Common myeloid progenitor, CD34-positive (primary cell): ENCODE measurements at regions not wholly inside any gene's neighbourhood (a gene's known extent, or its start where the extent isn't known, plus 50 kb on each side); places are given as distances from the start of the nearest gene placed in this dataset.
A peak's percentile ranks its signal among the peaks of the same experiment; 100 is the strongest.

Experiments
- CTCF ChIA-PET: fragments of 350-600 bp; sonication (Branson Sonifier 250); formaldehyde crosslinking; loops from one replicate; lab custom pipeline; 2021; ENCODE audit warnings: antibody characterized with exemption; lab: Charles Lee
- POLR2A ChIA-PET: fragments of 350-600 bp; sonication (Branson Sonifier 250); formaldehyde crosslinking; loops from one replicate; lab custom pipeline; 2021; ENCODE audit warnings: antibody characterized with exemption; lab: Charles Lee
- DNase-seq, 3 donors: peaks; one replicate each; pipeline versions ENCODE4 v3.0.0 to v3.0.0-alpha.2; 2013
- H3K27ac ChIP-seq, 2 experiments: 1 replicate in 1 of 2; 2 replicates in 1 of 2; pipeline ENCODE4 v1.7.0; 2013; ENCODE audit warnings: inconsistent platforms in 2 of 2, low read length in 2 of 2, mild to moderate bottlenecking in 2 of 2, low read depth in 1 of 2, moderate library complexity in 1 of 2; ENCODE audit not compliant: severe bottlenecking in 2 of 2, insufficient read depth in 1 of 2, poor library complexity in 1 of 2
- H3K27me3 ChIP-seq, 5 experiments: replicated peaks in 2 of 5; 1 replicate in 3 of 5; 2 replicates in 2 of 5; pipeline versions ENCODE4 v1.6.1 to v1.7.0; 2013; ENCODE audit warnings: low read length in 4 of 5, mild to moderate bottlenecking in 2 of 5, moderate library complexity in 2 of 5, inconsistent platforms in 1 of 5; ENCODE audit not compliant: insufficient read depth in 5 of 5, control insufficient read depth in 4 of 5
- H3K36me3 ChIP-seq, 4 experiments: 1 replicate in 2 of 4; 2 replicates in 2 of 4; pipeline versions ENCODE4 v1.6.1 to v1.7.0; 2013; ENCODE audit warnings: low read length in 3 of 4, control low read depth in 1 of 4, mild to moderate bottlenecking in 1 of 4; ENCODE audit not compliant: control insufficient read depth in 4 of 4, insufficient read depth in 4 of 4
- H3K4me1 ChIP-seq, 4 experiments: 1 replicate in 3 of 4; 2 replicates in 1 of 4; pipeline versions ENCODE4 v1.6.1 to v1.7.1; 2013; ENCODE audit warnings: low read length in 3 of 4, mild to moderate bottlenecking in 3 of 4, control low read depth in 1 of 4, inconsistent platforms in 1 of 4, moderate library complexity in 1 of 4; ENCODE audit not compliant: control insufficient read depth in 4 of 4, insufficient read depth in 4 of 4; ENCODE audit errors: control extremely low read depth in 1 of 4
- H3K4me3 ChIP-seq, 7 experiments: 1 replicate in 4 of 7; 2 replicates in 3 of 7; pipeline versions ENCODE4 v1.5.1 to v1.7.0; 2013; ENCODE audit warnings: mild to moderate bottlenecking in 7 of 7, low read length in 6 of 7, moderate library complexity in 6 of 7, inconsistent platforms in 2 of 7, low read depth in 2 of 7, control low read depth in 1 of 7; ENCODE audit not compliant: insufficient read depth in 4 of 7, control insufficient read depth in 1 of 7; ENCODE audit errors: extremely low read depth in 1 of 7
- H3K9me3 ChIP-seq, 5 experiments: 1 replicate in 4 of 5; 2 replicates in 1 of 5; pipeline versions ENCODE4 v1.6.1 to v1.7.1; 2013; ENCODE audit warnings: low read length in 4 of 5, mild to moderate bottlenecking in 2 of 5, inconsistent platforms in 1 of 5, low read depth in 1 of 5, moderate library complexity in 1 of 5; ENCODE audit not compliant: control insufficient read depth in 4 of 5, insufficient read depth in 2 of 5; ENCODE audit errors: control extremely low read depth in 1 of 5
- WGBS: methylation state at CpG from one replicate; pipeline ENCODE4 v1.1.5; 2013; ENCODE audit not compliant: insufficient coverage; 5-methylcytosine and 5-hydroxymethylcytosine counted together

DNA sequence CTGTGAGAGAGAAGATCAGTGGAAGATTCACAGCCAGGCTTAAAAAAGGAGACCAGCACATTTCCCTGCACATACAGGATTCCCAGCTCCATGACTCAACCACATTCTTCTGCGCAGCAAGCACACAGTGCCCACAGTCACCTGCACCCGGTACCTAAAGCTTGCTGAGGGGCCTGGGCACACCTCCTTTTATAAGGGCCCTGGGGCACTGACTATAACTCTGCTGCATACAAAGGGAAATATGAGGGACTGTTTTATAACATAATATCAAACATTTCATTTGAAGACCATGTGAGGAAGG, 322.9 kb downstream of the DAD1 start:
- CTCF ChIA-PET = interaction anchor here (1.0 to 5.1 kb wide), 8 partner anchors 11 to 53 kb away, joined by 3 to 23 read pairs (median 6); no protein-coding TSS in a partner anchor
- Histone ChIP-seq H3K36me3 (no peaks in the 10 kb centered on the region), H3K4me1 (peaks cover 3 to 19% (median 7%) of the 10 kb centered on the region in 4 experiments), H3K9me3 (no peaks in the 10 kb centered on the region), H3K27me3 (no peaks in the 10 kb centered on the region), H3K4me3 (no peak overlapping the region), H3K27ac (no peak overlapping the region)
- DNase-seq = no peak
- WGBS = no CpG with 5 or more reads among the region's 2 CpGs
- POLR2A ChIA-PET = no interaction called here

- no peaks in the 10 kb centered on the region for H3K9me3 ChIP-seq
- peak; percentile 41 to 62 (median 60) for DNase-seq
- WGBS = 94% methylated on average over 2 of the region's 8 CpGs
- no peaks in the 10 kb centered on the region for H3K27me3 ChIP-seq
- ChIA-PET POLR2A (interaction anchor here (1.0 kb wide), 1 partner anchor 39 kb away, joined by 3 read pairs; no protein-coding TSS in a partner anchor), CTCF (interaction anchor here (0.8 to 5.1 kb wide), 19 partner anchors 7 to 116 kb away, joined by 3 to 23 read pairs (median 5); no protein-coding TSS in a partner anchor)
- no peak overlapping the region for H3K27ac ChIP-seq
- H3K36me3 ChIP-seq = no peaks in the 10 kb centered on the region
- peaks cover 3 to 19% (median 7%) of the 10 kb centered on the region in 4 experiments for H3K4me1 ChIP-seq
- H3K4me3 ChIP-seq = peak overlapping the region in 1 of 7 experiments; percentile 3
These were observed 323.5 kb downstream of the DAD1 start for GRCh38 chr14:22265319-22266141.

DNA sequence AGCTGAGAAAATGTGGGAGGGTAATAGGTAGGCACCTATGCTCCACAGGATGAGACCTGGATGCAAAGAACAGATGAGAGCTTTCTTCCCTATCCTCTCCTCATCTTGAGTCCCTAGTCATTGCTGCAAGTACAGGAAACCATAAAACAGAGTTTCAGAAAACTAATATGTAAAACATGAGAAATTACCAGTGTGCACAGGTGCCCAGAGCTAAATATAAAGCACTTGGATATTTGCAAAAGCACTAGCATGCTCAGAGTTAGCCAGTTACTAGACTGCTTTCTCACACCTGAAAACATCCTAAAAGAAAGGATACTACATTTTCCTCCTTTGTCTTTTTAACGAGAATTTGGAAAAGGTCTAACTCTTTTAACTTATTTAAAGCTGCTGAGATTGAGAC, 324.3 kb downstream of the DAD1 start:
- Histone ChIP-seq H3K27me3 (no peaks in the 10 kb centered on the region), H3K4me1 (peaks cover 3 to 19% (median 7%) of the 10 kb centered on the region in 4 experiments), H3K36me3 (no peaks in the 10 kb centered on the region), H3K27ac (no peak overlapping the region), H3K4me3 (no peak overlapping the region), H3K9me3 (no peaks in the 10 kb centered on the region)
- WGBS = no CpG with 5 or more reads among the region's 1 CpG
- no peak for DNase-seq
- POLR2A ChIA-PET = interaction anchor here (1.0 kb wide), 1 partner anchor 38 kb away, joined by 3 read pairs; no protein-coding TSS in a partner anchor
- CTCF ChIA-PET = interaction anchor here (0.8 to 5.1 kb wide), 20 partner anchors 8 to 120 kb away, joined by 3 to 23 read pairs (median 4); no protein-coding TSS in a partner anchor

- no peaks in the 10 kb centered on the region for H3K36me3 ChIP-seq
- H3K4me1 ChIP-seq = peaks cover 2 to 15% (median 4%) of the 10 kb centered on the region in 4 experiments
- H3K27ac ChIP-seq = no peak overlapping the region
- ChIA-PET CTCF (interaction anchor here (0.9 to 5.1 kb wide), 15 partner anchors 9 to 119 kb away, joined by 3 to 23 read pairs (median 6); no protein-coding TSS in a partner anchor), POLR2A (interaction anchor here (0.6 kb wide), 1 partner anchor 20 kb away, joined by 4 read pairs; no protein-coding TSS in a partner anchor)
- H3K27me3 ChIP-seq = no peaks in the 10 kb centered on the region
- H3K9me3 ChIP-seq = no peaks in the 10 kb centered on the region
- no CpG with 5 or more reads among the region's 1 CpG for WGBS
- DNase-seq = no peak
- H3K4me3 ChIP-seq = no peak overlapping the region
These were observed 325.1 kb downstream of the DAD1 start for GRCh38 chr14:22263961-22264360.

GRCh38 chr14:22262881-22263280, 326.1 kb downstream of the DAD1 start:
- H3K27me3 ChIP-seq = no peaks in the 10 kb centered on the region
- no peak overlapping the region for H3K27ac ChIP-seq
- ChIA-PET CTCF (interaction anchor here (1.4 to 5.1 kb wide), 5 partner anchors 9 to 100 kb away, joined by 5 to 20 read pairs (median 12); no protein-coding TSS in a partner anchor), POLR2A (no interaction called here)
- no peaks in the 10 kb centered on the region for H3K36me3 ChIP-seq
- no peaks in the 10 kb centered on the region for H3K9me3 ChIP-seq
- peaks cover 0 to 10% (median 0%) of the 10 kb centered on the region in 4 experiments for H3K4me1 ChIP-seq
- H3K4me3 ChIP-seq = no peak overlapping the region
- 100% methylated on average over 2 of the region's 3 CpGs for WGBS
- no peak for DNase-seq

DNA sequence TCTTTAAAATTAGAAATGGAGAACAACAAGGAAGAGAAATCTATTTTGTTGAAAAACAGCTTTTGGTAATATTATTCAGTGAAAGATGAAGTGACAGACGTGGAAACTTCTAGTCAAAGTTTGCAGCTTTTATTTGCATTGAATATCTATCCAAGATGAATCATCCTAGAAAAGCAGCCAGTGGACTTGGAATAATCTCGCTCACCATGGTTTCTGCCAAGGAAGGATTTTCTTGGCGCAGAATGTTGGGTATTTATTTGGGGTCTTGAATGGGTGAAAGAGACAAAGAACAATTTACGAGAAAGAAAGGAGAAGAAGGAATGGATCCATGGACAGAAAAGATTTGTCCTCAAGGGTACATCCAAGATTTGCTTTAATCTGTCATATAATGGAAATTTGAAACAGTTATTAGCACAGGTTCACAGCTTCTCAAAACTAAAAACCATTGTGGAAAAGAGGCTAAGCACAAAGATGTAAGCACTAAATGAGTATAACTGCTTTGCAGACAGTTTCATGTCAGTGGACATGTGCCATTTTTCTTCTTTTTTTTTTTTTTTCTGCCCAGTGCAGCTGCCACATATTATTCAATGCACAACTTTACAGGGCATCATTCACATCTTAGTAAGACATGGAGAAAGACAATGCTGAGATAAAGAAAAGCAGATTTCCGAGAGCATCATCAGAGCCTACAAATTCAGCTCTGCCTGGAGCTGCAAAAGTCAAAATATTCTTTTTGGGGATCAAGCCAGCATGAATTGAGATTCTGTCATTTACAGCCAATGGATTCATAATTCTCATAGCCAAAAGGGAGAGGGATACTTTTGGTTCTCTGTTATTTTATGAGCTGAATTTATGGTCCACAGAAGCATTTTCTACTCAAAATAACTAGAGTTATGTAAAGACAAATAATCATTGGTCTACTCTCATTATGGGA, 333.7 kb downstream of the DAD1 start:
- 96% methylated on average over 4 of the region's 5 CpGs for WGBS
- no peaks in the 10 kb centered on the region for H3K9me3 ChIP-seq
- H3K36me3 ChIP-seq = no peaks in the 10 kb centered on the region
- no peak overlapping the region for H3K4me3 ChIP-seq
- CTCF ChIA-PET = interaction anchor here (0.9 to 1.8 kb wide), 7 partner anchors 9 to 133 kb away, joined by 3 to 13 read pairs (median 3); no protein-coding TSS in a partner anchor
- no peak for DNase-seq
- H3K4me1 ChIP-seq = peaks cover 5 to 7% (median 6%) of the 10 kb centered on the region in 4 experiments
- no peaks in the 10 kb centered on the region for H3K27me3 ChIP-seq
- H3K27ac ChIP-seq = no peak overlapping the region
- POLR2A ChIA-PET = no interaction called here
